Liver (tissue), 8 donors: ENCODE measurements at regions not wholly inside any gene's neighbourhood (a gene's known extent, or its start where the extent isn't known, plus 50 kb on each side); places are given as distances from the start of the nearest gene placed in this dataset.

ENCODE experiments used
- DNase-seq: peaks from one replicate; pipeline ENCODE4 v3.0.0-alpha.2; 2017; ENCODE audit warnings: low spot score
- H3K27ac ChIP-seq, 2 donors: one replicate each; pipeline ENCODE4 v1.7.0; 2013; ENCODE audit warnings: inconsistent platforms in 2 of 2, low read length in 2 of 2, control low read depth in 1 of 2, low read depth in 1 of 2, mild to moderate bottlenecking in 1 of 2
- H3K27me3 ChIP-seq, 4 donors: one replicate each; pipeline versions ENCODE4 v1.6.1 to v1.7.0; 2013; ENCODE audit warnings: low read length in 3 of 4, inconsistent platforms in 1 of 4, mild to moderate bottlenecking in 1 of 4, moderate library complexity in 1 of 4; ENCODE audit not compliant: control insufficient read depth in 4 of 4, insufficient read depth in 4 of 4
- H3K36me3 ChIP-seq, 4 donors: one replicate each; pipeline versions ENCODE4 v1.6.1 to v1.7.0; 2013; ENCODE audit warnings: low read length in 3 of 4, mild to moderate bottlenecking in 3 of 4, low read depth in 1 of 4, moderate library complexity in 1 of 4; ENCODE audit not compliant: control insufficient read depth in 4 of 4, insufficient read depth in 3 of 4
- H3K4me1 ChIP-seq, 4 donors: one replicate each; pipeline versions ENCODE4 v1.6.1 to v1.7.0; 2013; ENCODE audit warnings: low read length in 3 of 4, mild to moderate bottlenecking in 3 of 4, moderate library complexity in 1 of 4; ENCODE audit not compliant: control insufficient read depth in 4 of 4, insufficient read depth in 4 of 4
- H3K4me3 ChIP-seq, 3 donors: one replicate each; pipeline versions ENCODE4 v1.6.1 to v1.7.0; 2013; ENCODE audit warnings: low read length in 3 of 3, control low read depth in 1 of 3, low read depth in 1 of 3, mild to moderate bottlenecking in 1 of 3
- H3K9ac ChIP-seq, 2 donors: one replicate each; pipeline ENCODE4 v1.7.0; 2013; ENCODE audit warnings: low read length in 2 of 2, mild to moderate bottlenecking in 2 of 2, moderate library complexity in 2 of 2, control low read depth in 1 of 2, low read depth in 1 of 2
- H3K9me3 ChIP-seq, 4 donors: one replicate each; pipeline versions ENCODE4 v1.6.1 to v1.7.0; 2013; ENCODE audit warnings: low read length in 3 of 4; ENCODE audit not compliant: control insufficient read depth in 4 of 4
- ATF3 ChIP-seq: IDR thresholded peaks from 2 replicates; pipeline ENCODE4 v1.6.1; 2016; ENCODE audit warnings: antibody characterized with exemption
- CTCF ChIP-seq: fragments of 150-350 bp; IDR thresholded peaks from 2 replicates; pipeline ENCODE4 v1.5.1; 2017; ENCODE audit warnings: improper control_type of control experiment, low read depth, low read length; ENCODE audit not compliant: missing input control
- EGR1 ChIP-seq, 2 donors: IDR thresholded peaks; 2 replicates each; pipeline ENCODE4 v1.6.1; 2016 to 2018; ENCODE audit warnings: antibody characterized with exemption in 2 of 2, low read depth in 2 of 2
- FOXA1 ChIP-seq: IDR thresholded peaks from 2 replicates; pipeline ENCODE4 v1.6.1; 2016; ENCODE audit warnings: antibody characterized with exemption
- FOXA2 ChIP-seq: IDR thresholded peaks from 2 replicates; pipeline ENCODE4 v1.6.1; 2016; ENCODE audit warnings: antibody characterized with exemption
- GABPA ChIP-seq, 2 donors: IDR thresholded peaks in 1 of 2; conservative IDR thresholded peaks in 1 of 2; 2 replicates each; pipeline ENCODE4 v1.6.1; 2016; ENCODE audit warnings: antibody characterized with exemption in 2 of 2, mild to moderate bottlenecking in 1 of 2, moderate library complexity in 1 of 2
- HNF4A ChIP-seq, 2 donors: conservative IDR thresholded peaks; 2 replicates each; pipeline ENCODE4 v1.6.1; 2016; ENCODE audit warnings: antibody characterized with exemption in 2 of 2, mild to moderate bottlenecking in 2 of 2
- HNF4G ChIP-seq: IDR thresholded peaks from 2 replicates; pipeline ENCODE4 v1.6.1; 2016; ENCODE audit warnings: antibody characterized with exemption
- JUND ChIP-seq, 2 donors: IDR thresholded peaks; 2 replicates each; pipeline ENCODE4 v1.6.1; 2016; ENCODE audit warnings: antibody characterized with exemption in 2 of 2
- MAX ChIP-seq: IDR thresholded peaks from 2 replicates; pipeline ENCODE4 v1.6.1; 2016; ENCODE audit warnings: antibody characterized with exemption
- NR2F2 ChIP-seq: IDR thresholded peaks from 2 replicates; pipeline ENCODE4 v1.6.1; 2016; ENCODE audit warnings: antibody characterized with exemption
- RAD21 ChIP-seq, 2 donors: IDR thresholded peaks; 2 replicates each; pipeline ENCODE4 v1.6.1; 2016; ENCODE audit warnings: antibody characterized with exemption in 2 of 2, mild to moderate bottlenecking in 2 of 2
- REST ChIP-seq: IDR thresholded peaks from 2 replicates; pipeline ENCODE4 v1.6.1; 2016; ENCODE audit warnings: antibody characterized with exemption, mild to moderate bottlenecking
- RXRA ChIP-seq, 2 donors: IDR thresholded peaks; 2 replicates each; pipeline ENCODE4 v1.6.1; 2017 to 2018; ENCODE audit warnings: antibody characterized with exemption in 2 of 2, mild to moderate bottlenecking in 1 of 2
- SP1 ChIP-seq: IDR thresholded peaks from 2 replicates; pipeline ENCODE4 v1.6.1; 2018; ENCODE audit warnings: antibody characterized with exemption, mild to moderate bottlenecking
- TAF1 ChIP-seq: conservative IDR thresholded peaks from 2 replicates; pipeline ENCODE4 v1.6.1; 2016; ENCODE audit warnings: antibody characterized with exemption, mild to moderate bottlenecking
- YY1 ChIP-seq: IDR thresholded peaks from 2 replicates; pipeline ENCODE4 v1.6.1; 2016; ENCODE audit warnings: antibody characterized with exemption, mild to moderate bottlenecking
- ZBTB33 ChIP-seq: IDR thresholded peaks from 2 replicates; pipeline ENCODE4 v1.6.1; 2016; ENCODE audit warnings: antibody characterized with exemption
- WGBS: extraction: QIAGEN DNeasy Blood & Tissue Kit; methylation state at CpG from one replicate; pipeline ENCODE4 v1.1.7; 2013; 5-methylcytosine and 5-hydroxymethylcytosine counted together
- donor health status: healthy.
- donor health status: healthy.
- donor health status: healthy.
- donor health status: healthy.
- donor health status: healthy.

- H3K27ac ChIP-seq, result no peak overlapping the region
- no peak overlapping the region for H3K9ac ChIP-seq
- TF ChIP-seq CTCF (no peak), MAX (no peak)
- H3K9me3 ChIP-seq, result no peaks in the 10 kb centered on the region
- no peak for DNase-seq
- no peaks in the 10 kb centered on the region for H3K36me3 ChIP-seq
- H3K4me1 ChIP-seq, result no peaks in the 10 kb centered on the region
- no peak overlapping the region for H3K4me3 ChIP-seq
- H3K27me3 ChIP-seq, result peaks cover 0 to 6% (median 0%) of the 10 kb centered on the region in 4 donors
These were observed 130.7 kb upstream of the IGSF21 start for GRCh38 chr1:17976854-17977253.

GRCh38 chr1:17978016-17978415, 129.6 kb upstream of the IGSF21 start:
- whole genome bisulfite sequencing, result 64% methylated on average over 3 of the region's 3 CpGs
- H3K27ac ChIP-seq, result no peak overlapping the region
- no peaks in the 10 kb centered on the region for H3K36me3 ChIP-seq
- no peaks in the 10 kb centered on the region for H3K9me3 ChIP-seq
- peaks cover 0 to 6% (median 0%) of the 10 kb centered on the region in 4 donors for H3K27me3 ChIP-seq
- no peak overlapping the region for H3K4me3 ChIP-seq
- TF ChIP-seq HNF4G (no peak), REST (no peak), TAF1 (no peak), EGR1 (IDR thresholded peaks at IDR 0.05; ENCODE audit: low read depth in 2 of 2) (no peak), FOXA2 (no peak), ZBTB33 (no peak), CTCF (no peak), ATF3 (no peak), YY1 (no peak), JUND (IDR thresholded peaks at IDR 0.05) (no peak), HNF4A (conservative IDR thresholded peaks at IDR 0.05) (no peak), FOXA1 (no peak), RXRA (IDR thresholded peaks at IDR 0.05) (no peak), RAD21 (IDR thresholded peaks at IDR 0.05) (no peak), GABPA (IDR thresholded peaks at IDR 0.05 in 1 of 2, conservative IDR thresholded peaks at IDR 0.05 in 1 of 2) (no peak), MAX (no peak), SP1 (no peak), NR2F2 (no peak)
- H3K4me1 ChIP-seq, result no peaks in the 10 kb centered on the region
- H3K9ac ChIP-seq, result no peak overlapping the region
- no peak for DNase-seq
